Adrenal gland (tissue), 9 donors: ENCODE measurements at regions not wholly inside any gene's neighbourhood (a gene's known extent, or its start where the extent isn't known, plus 50 kb on each side); places are given as distances from the start of the nearest gene placed in this dataset.

Experiments
- DNase-seq, 7 donors: peaks; one replicate each; pipeline ENCODE4 v3.0.0-alpha.2; 2019 to 2020
- H3K27ac ChIP-seq, 5 donors: fragments of 200-600 bp; sonication (generic) in 4 of 5; 1 replicate in 3 of 5; 2 replicates in 2 of 5; pipeline versions ENCODE4 v1.5.1 to v1.8.0; 2016 to 2020; ENCODE audit warnings: mild to moderate bottlenecking in 1 of 5
- H3K27me3 ChIP-seq: fragments of 200-600 bp; 2 replicates; pipeline ENCODE4 v1.8.0; 2021
- H3K36me3 ChIP-seq, 2 donors: fragments of 200-600 bp; replicated peaks in 1 of 2; 1 replicate in 1 of 2; 2 replicates in 1 of 2; pipeline versions ENCODE4 v1.5.1 to v1.8.0; 2018 to 2022
- H3K4me1 ChIP-seq, 2 donors: fragments of 200-600 bp; replicated peaks in 1 of 2; 1 replicate in 1 of 2; 2 replicates in 1 of 2; pipeline versions ENCODE4 v1.5.1 to v1.8.0; 2018 to 2021
- H3K4me3 ChIP-seq, 4 donors: fragments of 200-600 bp; sonication (generic) in 3 of 4; one replicate each; pipeline ENCODE4 v1.5.1; 2016 to 2018
- H3K9me3 ChIP-seq, 3 donors: fragments of 200-600 bp; sonication (generic) in 1 of 3; replicated peaks in 1 of 3; 1 replicate in 2 of 3; 2 replicates in 1 of 3; pipeline versions ENCODE4 v1.5.1 to v1.8.0; 2016 to 2021
- POLR2A ChIP-seq, 2 donors: fragments of 450-650 bp; IDR thresholded peaks; one replicate each; pipeline ENCODE4 v1.6.1; 2017; ENCODE audit warnings: antibody characterized with exemption in 2 of 2, mild to moderate bottlenecking in 2 of 2, moderate library complexity in 1 of 2
- WGBS, 4 donors: extraction: QIAGEN DNeasy Blood & Tissue Kit in 2 of 4; methylation state at CpG; one replicate each; pipeline versions ENCODE4 v1.1.5 to v1.1.7; 2013 to 2017; 5-methylcytosine and 5-hydroxymethylcytosine counted together
- intact Hi-C, 2 donors: fragments of 100-400 bp; cut with DNase I; formaldehyde crosslinking; loops; one replicate each; pipeline versions ENCODE4 v1.14.1 to v1.15.0; 2022 to 2023
- TF ChIP-seq, protein P1 (sequence below), 6 experiments: fragments of 450-650 bp in 4 of 6; fragments of 200-600 bp in 2 of 6; sonication (generic) in 1 of 6; IDR thresholded peaks; 1 replicate in 5 of 6; 2 replicates in 1 of 6; pipeline versions ENCODE4 v1.5.1 to v1.8.0; 2016 to 2021; ENCODE audit warnings: antibody characterized with exemption in 6 of 6, mild to moderate bottlenecking in 2 of 6, moderate library complexity in 1 of 6
- donor health status: healthy with polysubstance abuse.
- donor health status: Bipolar disorder and iron deficiency.
- donor health status: DM: yes; HTN: yes; CAD: no.
- donor health status: DM: no; HTN: no; CAD: no.
- donor health status: DM: no; HTN: no; CAD: no.

GRCh38 chr3:40653001-40653400 is 128.2 kb downstream of the ZNF621 start:
- H3K9me3 ChIP-seq = peaks cover 0 to 4% (median 0%) of the 10 kb centered on the region in 3 donors
- no peaks in the 10 kb centered on the region for H3K4me1 ChIP-seq
- DNase-seq = no peak
- no peak for TF ChIP-seq POLR2A (IDR thresholded peaks at IDR 0.05)
- TF ChIP-seq, protein P1, sequence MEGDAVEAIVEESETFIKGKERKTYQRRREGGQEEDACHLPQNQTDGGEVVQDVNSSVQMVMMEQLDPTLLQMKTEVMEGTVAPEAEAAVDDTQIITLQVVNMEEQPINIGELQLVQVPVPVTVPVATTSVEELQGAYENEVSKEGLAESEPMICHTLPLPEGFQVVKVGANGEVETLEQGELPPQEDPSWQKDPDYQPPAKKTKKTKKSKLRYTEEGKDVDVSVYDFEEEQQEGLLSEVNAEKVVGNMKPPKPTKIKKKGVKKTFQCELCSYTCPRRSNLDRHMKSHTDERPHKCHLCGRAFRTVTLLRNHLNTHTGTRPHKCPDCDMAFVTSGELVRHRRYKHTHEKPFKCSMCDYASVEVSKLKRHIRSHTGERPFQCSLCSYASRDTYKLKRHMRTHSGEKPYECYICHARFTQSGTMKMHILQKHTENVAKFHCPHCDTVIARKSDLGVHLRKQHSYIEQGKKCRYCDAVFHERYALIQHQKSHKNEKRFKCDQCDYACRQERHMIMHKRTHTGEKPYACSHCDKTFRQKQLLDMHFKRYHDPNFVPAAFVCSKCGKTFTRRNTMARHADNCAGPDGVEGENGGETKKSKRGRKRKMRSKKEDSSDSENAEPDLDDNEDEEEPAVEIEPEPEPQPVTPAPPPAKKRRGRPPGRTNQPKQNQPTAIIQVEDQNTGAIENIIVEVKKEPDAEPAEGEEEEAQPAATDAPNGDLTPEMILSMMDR (IDR thresholded peaks at IDR 0.05) = no peak
- H3K27ac ChIP-seq = no peak overlapping the region
- H3K27me3 ChIP-seq = no peaks in the 10 kb centered on the region
- no peaks in the 10 kb centered on the region for H3K36me3 ChIP-seq
- intact Hi-C loops = no loop called here
- 51 to 85% (median 77%) methylated on average over 2 of the region's 2 CpGs for WGBS, 4 donors
- H3K4me3 ChIP-seq = no peak overlapping the region

DNA sequence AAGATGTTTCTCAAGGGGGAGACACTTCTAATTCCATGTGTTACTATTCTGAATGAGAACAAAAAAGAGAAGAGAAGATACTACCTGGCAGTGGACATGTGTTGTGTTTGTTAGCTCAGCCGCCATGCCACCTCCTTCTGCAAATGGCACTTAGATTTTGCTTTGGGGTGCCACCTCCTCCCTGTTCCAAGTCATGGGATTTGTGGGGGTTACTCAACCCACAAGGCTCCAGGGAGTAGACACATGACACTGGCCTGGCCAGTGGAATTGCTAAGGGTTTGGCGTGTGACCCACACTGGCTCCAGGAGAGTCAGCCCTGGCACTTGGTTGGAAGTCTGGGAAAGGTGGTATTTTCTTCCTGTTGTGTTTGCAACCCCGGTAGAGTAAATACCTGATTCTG is 129.1 kb downstream of the ZNF621 start:
- Histone ChIP-seq H3K4me1 (no peaks in the 10 kb centered on the region), H3K4me3 (no peak overlapping the region)

GRCh38 chr3:40655551-40655950 is 130.8 kb downstream of the ZNF621 start:
- H3K4me3 ChIP-seq = no peak overlapping the region
- no peaks in the 10 kb centered on the region for H3K4me1 ChIP-seq
- H3K9me3 ChIP-seq = no peaks in the 10 kb centered on the region
- H3K27me3 ChIP-seq = no peaks in the 10 kb centered on the region
- DNase-seq = no peak
- H3K27ac ChIP-seq = no peak overlapping the region
- intact Hi-C loops = no loop called here
- WGBS, 4 donors = 69 to 81% (median 79%) methylated on average over 4 of the region's 4 CpGs
- TF ChIP-seq POLR2A (IDR thresholded peaks at IDR 0.05) = no peak
- H3K36me3 ChIP-seq = no peaks in the 10 kb centered on the region

More for the DNA sequence above, 129.1 kb downstream of the ZNF621 start:
- intact Hi-C loops = no loop called here
- no peak overlapping the region for H3K27ac ChIP-seq
- 76 to 98% (median 91%) methylated on average over 3 of the region's 3 CpGs for WGBS, 4 donors
- TF ChIP-seq, protein P1 (IDR thresholded peaks at IDR 0.05) = no peak
- TF ChIP-seq POLR2A (IDR thresholded peaks at IDR 0.05) = no peak
- DNase-seq = no peak
- peaks cover 0 to 4% (median 0%) of the 10 kb centered on the region in 3 donors for H3K9me3 ChIP-seq
- no peaks in the 10 kb centered on the region for H3K36me3 ChIP-seq
- no peaks in the 10 kb centered on the region for H3K27me3 ChIP-seq

- Histone ChIP-seq H3K36me3 (no peaks in the 10 kb centered on the region), H3K27me3 (no peaks in the 10 kb centered on the region), H3K27ac (no peak overlapping the region), H3K4me3 (no peak overlapping the region), H3K4me1 (no peaks in the 10 kb centered on the region), H3K9me3 (no peaks in the 10 kb centered on the region)
- TF ChIP-seq, protein P1 (IDR thresholded peaks at IDR 0.05) = no peak
- no peak for TF ChIP-seq POLR2A (IDR thresholded peaks at IDR 0.05)
- intact Hi-C loops = no loop called here
- DNase-seq = no peak
- WGBS, 4 donors = 86 to 96% (median 89%) methylated on average over 3 of the region's 3 CpGs
Observed at GRCh38 chr3:40657623-40658022, 132.9 kb downstream of the ZNF621 start.

DNA sequence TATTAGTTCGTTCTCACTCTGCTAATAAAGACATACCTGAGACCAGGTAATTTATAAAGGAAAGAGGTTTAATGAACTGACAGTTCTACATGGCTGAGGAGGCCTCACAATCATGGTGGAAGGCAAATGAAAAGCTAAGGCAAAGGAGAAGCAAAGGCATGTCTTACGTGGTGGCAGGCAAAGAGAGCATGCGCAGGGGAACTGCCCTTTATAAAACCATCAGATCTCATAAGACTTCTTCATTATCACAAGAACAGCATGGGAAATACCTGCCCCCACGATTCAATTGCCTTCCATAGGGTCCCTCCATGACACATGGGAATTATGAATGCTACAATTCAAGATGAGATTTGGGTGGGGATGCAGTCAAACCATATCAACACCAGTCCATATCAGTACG is 133.5 kb downstream of the ZNF621 start:
- H3K27me3 ChIP-seq = no peaks in the 10 kb centered on the region
- intact Hi-C loops = no loop called here
- no peaks in the 10 kb centered on the region for H3K9me3 ChIP-seq

More for the DNA sequence above, 133.5 kb downstream of the ZNF621 start:
- TF ChIP-seq, protein P1 (IDR thresholded peaks at IDR 0.05) = no peak
- no peak for TF ChIP-seq POLR2A (IDR thresholded peaks at IDR 0.05)
- H3K4me1 ChIP-seq = no peaks in the 10 kb centered on the region
- no peak overlapping the region for H3K27ac ChIP-seq
- WGBS, 4 donors = 80 to 90% (median 84%) methylated on average over 5 of the region's 5 CpGs
- no peak overlapping the region for H3K4me3 ChIP-seq
- no peak for DNase-seq
- H3K36me3 ChIP-seq = no peaks in the 10 kb centered on the region
